NCI-H146 (cell line): ENCODE measurements at regions not wholly inside any gene's neighbourhood (a gene's known extent, or its start where the extent isn't known, plus 50 kb on each side); places are given as distances from the start of the nearest gene placed in this dataset.
"Not testable (repeated sequence)": the region's sequence is repeated elsewhere in the genome, so short reads cannot be mapped to it uniquely, and the experiment has no call there.

Experiments
- DNase-seq: peaks from one replicate; lab custom pipeline; 2025; lab: John Stamatoyannopoulos, UW

- no peak for DNase-seq
These were observed 351.9 kb upstream of the IRX2 start for GRCh38 chr5:3103262-3103811.

DNA sequence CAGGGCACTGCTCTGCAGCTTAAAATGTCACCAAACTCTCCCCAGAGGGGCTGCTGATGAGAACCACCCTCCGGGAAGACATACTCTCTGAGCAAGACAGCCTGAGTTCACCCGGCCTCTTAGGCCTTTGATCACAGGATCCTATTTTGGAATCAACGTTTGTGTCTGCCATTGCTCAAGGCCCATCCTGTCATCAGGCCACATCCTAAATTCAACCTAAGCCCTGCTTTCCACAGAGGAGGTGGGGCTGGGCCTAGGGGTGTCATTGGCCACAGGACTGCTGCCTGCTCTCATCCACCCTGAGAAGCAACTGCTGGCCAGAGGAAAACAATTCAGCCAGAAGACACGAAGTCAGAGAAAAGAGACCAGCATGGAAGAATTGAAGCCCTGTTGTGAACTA lies 351.1 kb upstream of the IRX2 start:
- no peak for DNase-seq

DNA sequence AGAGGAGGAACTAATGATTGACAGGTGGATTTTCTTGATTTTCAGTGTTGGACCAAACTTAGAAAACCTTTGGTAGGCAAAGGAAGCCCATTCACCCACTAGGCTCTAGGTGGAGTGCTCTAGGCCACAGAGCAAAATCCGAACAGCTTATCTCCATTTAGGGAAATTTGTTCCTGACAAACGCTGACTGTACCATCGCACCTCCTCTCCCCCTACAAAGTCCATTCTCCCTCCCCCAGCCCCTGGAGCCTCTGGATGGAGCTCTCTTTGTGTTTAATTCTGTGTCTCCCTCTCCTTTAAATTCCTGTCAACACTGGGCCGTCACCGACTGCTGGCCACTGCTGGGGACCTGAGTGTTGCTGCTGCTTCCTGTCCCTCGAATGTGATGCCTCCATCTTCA lies 350.1 kb upstream of the IRX2 start:
- DNase-seq, result no peak

DNA sequence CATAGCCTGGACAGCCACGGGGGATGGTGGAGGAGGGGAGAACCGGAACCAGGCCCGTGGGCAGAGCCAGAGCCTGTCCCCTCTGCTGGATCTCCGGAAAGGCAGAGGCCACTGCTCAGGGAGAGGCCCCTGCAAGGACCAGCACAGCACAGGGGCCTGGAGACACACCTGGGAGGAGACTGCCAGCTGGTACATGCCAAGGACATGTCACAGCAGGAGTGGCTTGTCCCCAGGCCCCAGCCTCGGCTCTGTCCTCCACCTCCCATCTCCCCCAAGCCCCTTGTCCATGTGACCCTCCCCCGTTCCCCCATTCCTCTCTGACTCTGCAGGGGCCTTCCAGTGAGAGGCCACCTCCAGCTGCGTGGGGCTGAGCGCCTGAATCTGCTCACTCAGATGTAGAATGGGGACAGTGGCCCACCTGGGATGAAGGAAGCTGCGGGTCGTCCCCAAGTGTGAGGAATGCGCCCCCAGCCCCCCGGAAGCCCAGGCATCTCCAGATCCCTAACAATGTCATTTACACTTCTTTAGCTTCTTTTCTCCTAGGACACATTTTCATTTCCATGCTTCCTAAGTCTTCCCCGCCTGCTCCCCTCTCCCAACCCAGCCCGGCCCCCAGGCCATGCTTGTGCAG lies 349.6 kb upstream of the IRX2 start:
- no peak for DNase-seq

GRCh38 chr5:3099954-3100353 lies 348.5 kb upstream of the IRX2 start:
- DNase-seq, result no peak

GRCh38 chr5:3099526-3099925 lies 348.0 kb upstream of the IRX2 start:
- no peak for DNase-seq

DNA sequence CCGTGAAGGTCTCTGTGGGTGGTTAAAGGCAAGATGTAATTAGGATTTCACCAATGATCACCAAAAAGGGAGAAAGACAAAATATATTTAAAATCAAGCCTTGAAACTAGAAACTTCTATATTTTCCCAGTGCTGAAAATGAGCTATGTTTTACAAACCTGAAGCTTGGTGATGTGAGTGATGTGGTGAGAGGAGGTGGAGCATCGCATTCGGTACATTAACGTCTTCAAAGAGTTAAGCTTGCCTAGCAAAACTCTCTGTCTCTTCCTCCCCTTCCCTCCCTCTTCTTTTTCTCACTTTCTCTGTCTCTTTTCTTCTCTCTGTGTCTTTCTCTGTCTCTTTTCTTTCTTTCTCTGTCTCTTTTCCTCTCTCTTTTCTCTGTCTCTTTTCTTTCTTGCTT lies 347.3 kb upstream of the IRX2 start:
- no peak for DNase-seq

- DNase-seq, result no peak
These were observed 341.2 kb upstream of the IRX2 start for GRCh38 chr5:3092664-3093063.

- no peak for DNase-seq
These were observed 340.7 kb upstream of the IRX2 start for GRCh38 chr5:3092211-3092610.

DNA sequence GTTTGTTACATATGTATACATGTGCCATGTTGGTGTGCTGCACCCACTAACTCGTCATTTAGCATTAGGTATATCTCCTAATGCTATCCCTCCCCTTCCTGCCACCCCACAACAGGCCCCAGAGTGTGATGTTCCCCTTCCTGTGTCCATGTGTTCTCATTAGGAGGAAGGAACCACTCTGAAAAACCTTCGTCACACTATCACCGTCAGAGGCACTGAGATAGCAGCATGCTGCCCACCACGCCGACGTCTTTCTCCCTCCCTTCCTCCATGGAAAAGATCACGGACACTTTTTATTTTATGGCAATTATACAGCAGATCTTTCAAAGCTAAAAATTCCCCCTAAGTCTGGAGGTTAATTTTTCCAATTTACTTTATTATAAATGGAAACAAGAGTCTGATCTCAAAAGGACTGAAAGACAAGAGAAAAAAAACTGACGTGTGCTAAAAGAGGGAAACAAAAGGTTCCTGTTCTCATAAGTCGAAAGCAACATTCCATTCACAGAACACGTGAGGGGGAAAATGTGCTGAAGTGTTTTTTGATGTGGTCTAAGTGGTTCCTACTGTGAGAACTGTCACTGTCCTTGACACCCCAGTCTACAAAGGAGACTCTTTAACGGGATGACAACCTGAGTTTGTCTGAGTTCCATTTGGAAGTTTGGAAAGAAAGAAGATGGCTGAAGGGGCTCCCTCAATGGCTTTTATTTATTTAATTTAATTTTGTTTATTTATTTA lies 339.7 kb upstream of the IRX2 start:
- DNase-seq, result no peak

GRCh38 chr5:3090305-3090704 lies 338.8 kb upstream of the IRX2 start:
- DNase-seq, result not testable (repeated sequence)

DNA sequence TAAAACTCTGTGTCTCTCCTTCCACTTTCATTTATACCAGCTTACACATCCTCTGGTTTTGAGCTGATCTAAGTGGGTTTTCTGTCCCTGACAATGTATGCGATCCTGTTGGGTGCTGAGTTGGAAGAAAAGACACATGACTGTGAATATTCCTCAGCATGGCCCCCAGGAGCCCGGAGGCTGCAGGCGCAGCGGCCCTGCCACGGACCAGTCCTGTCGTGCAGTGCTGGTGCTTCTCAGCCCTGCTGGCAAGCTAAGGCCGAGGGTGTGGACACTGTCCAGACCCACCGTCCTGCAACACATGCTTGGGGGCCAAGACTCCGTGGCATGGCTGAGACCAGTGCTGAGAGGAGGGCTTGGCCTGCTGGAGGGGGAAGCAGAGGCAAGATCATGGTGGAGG lies 328.9 kb upstream of the IRX2 start:
- no peak for DNase-seq

GRCh38 chr5:3077684-3078083 lies 326.2 kb upstream of the IRX2 start:
- DNase-seq, result no peak

GRCh38 chr5:3075309-3075708 lies 323.8 kb upstream of the IRX2 start:
- DNase-seq, result no peak

DNA sequence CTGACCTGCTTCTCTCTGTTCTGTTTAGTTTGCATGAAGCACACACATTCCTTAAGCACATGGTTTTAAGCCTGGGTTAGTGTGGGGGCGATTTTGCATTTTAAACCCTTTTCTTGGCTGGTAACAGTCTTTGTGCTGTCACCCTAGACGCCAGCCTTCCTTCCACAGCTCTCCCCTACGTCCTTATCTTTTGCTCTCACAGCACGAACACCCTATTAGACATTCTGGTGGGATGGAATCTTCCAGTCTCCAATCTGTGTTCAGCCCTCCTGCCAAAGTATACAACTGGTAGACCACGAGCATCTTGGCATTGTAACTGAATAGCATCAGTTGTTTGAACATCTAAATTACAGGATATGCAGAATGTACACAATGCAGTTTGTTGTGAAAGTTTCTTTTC lies 316.9 kb upstream of the IRX2 start:
- no peak for DNase-seq

GRCh38 chr5:3060283-3060682 lies 308.8 kb upstream of the IRX2 start:
- no peak for DNase-seq

DNA sequence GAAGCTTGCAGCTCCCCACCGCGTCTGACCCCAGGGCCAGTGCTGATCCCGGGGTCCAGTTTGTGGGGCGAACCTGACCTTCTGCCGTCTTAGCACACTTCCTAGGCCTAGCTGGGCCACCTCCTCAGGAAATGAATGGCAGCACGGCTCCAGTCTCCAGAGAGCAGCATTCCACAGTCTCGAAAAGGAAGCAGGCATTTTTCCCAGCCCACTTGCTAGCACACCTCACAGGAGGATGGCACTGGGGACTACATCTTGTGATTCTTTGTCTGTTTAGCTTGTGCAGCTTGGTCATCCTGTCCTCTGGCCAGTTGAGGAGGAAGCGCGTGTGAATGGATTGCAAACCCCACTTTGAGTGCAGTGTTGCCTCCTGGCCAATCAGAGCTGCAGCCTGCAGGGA lies 308.0 kb upstream of the IRX2 start:
- no peak for DNase-seq

- DNase-seq, result no peak
These were observed 307.5 kb upstream of the IRX2 start for GRCh38 chr5:3058942-3059341.

- DNase-seq, result no peak
These were observed 305.4 kb upstream of the IRX2 start for GRCh38 chr5:3056866-3057265.

GRCh38 chr5:3051400-3051799 lies 299.9 kb upstream of the IRX2 start:
- no peak for DNase-seq

DNA sequence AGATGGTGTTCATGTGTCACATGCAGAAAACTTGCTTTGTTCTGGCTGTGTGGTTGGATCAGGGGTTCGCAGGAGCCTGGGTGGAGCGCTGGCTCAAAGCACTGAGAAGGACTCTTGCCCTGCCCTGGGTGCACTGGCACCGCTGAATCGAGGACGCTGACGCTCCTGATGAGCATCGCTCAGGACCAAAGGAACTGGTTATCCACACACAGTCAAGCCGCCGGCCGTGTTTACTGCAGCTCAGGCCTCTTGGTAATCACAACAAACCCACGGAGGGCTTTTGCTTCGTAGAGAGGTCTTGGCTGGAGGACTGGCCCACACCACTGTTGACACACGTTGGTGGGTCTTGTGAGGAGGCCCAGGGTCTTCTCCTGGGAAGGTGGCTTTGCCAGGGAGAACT lies 299.4 kb upstream of the IRX2 start:
- no peak for DNase-seq

GRCh38 chr5:3049261-3049660 lies 297.8 kb upstream of the IRX2 start:
- no peak for DNase-seq

- no peak for DNase-seq
These were observed 295.8 kb upstream of the IRX2 start for GRCh38 chr5:3047212-3047774.
